HG02840 (cell line): ENCODE measurements at regions not wholly inside any gene's neighbourhood (a gene's known extent, or its start where the extent isn't known, plus 50 kb on each side); places are given as distances from the start of the nearest gene placed in this dataset.

Experiments used
- ATAC-seq: cut with Tn5 transposase; IDR thresholded peaks from one replicate; pipeline ENCODE4 v1.9.1; 2021; ENCODE audit warnings: mild to moderate bottlenecking, moderate library complexity, moderate number of reproducible peaks; ENCODE audit not compliant: unreplicated experiment, low FRiP score

GRCh38 chr17:77647531-77647930, 311.0 kb upstream of the TNRC6C start:
- no peak for ATAC-seq

DNA sequence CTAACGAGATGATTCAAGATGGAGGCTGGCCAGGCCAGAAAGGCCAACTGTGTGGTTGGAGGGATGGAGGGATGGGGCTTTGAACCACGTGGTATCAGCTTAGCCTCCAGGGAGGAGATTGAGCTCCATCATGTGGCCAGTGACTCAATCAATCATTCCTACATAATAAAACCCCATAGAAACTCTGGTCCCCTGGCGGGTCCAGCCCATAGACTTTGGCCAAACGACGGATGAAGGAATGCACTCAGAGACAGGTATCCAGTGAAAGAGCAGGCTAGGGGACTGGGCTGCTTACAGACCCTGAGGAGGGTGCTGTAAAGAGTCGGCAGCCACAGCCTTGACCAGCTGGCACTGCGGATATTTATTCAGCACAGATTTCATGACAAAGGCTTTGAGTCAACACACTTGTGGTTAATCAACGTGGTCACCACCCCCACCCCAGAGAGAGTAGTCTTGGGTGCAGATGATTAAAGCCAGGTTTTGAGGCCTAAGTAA, 308.7 kb upstream of the TNRC6C start:
- ATAC-seq: no peak

DNA sequence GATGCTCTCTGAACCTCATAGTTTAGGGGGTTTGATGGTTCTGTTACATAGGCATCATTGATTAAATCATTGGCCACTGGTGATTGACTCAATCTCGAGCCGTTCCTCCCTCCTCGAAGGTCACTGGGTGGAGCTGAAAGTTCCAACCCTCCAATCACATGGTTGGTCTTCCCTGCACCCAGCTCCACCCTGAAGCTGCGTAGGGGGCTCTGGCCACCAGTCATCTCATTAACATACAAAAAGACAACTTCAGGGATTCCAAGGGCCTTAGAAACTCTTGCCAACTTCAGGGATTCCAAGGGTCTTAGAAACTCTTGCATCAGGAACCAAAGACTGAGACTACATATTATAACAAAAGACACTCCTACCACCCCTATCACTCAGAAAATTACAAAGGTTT, 306.5 kb upstream of the TNRC6C start:
- ATAC-seq: no peak

DNA sequence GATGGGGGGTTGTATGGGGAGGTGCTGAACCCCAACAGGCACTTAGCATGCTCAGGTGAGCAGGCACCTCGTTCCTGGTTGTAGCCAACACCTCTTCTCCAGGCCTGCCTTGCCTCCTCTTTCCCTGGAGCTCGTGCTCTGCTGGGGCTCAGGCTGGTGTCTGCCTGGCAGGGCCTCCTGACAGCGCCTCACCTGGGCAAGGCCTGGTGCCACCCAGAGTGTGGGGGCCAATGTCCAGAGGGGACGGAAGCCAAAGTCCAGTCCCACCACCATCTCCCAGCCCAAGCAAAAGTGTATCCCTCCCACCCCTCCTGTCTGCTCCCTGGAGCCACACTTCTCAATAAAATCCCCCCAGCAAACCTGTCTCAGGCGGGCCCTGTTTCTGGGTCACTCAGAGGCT, 304.2 kb upstream of the TNRC6C start:
- no peak for ATAC-seq

- no peak for ATAC-seq
Measured at GRCh38 chr17:77654850-77655249, 303.7 kb upstream of the TNRC6C start.

DNA sequence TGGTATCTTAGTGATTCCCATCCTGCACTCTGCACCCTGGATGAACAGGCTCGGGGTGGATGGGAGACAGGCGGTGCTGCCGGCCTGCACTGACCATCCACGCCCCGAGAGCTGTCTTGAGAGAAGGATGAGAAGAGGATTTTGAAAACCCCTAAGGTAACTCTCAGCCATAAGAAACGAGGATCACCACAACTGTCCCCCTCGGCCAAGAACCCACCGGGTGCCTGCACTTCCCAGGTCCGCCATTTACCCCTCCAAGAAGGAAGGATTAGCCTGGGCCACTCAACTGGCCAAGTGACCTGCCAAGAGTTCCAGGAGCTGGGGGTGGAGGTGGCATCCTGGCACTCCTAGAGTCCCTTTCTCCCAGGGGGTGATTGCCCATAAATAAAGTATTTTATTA, 302.4 kb upstream of the TNRC6C start:
- ATAC-seq: no peak

GRCh38 chr17:77657839-77658238, 300.7 kb upstream of the TNRC6C start:
- ATAC-seq: no peak

DNA sequence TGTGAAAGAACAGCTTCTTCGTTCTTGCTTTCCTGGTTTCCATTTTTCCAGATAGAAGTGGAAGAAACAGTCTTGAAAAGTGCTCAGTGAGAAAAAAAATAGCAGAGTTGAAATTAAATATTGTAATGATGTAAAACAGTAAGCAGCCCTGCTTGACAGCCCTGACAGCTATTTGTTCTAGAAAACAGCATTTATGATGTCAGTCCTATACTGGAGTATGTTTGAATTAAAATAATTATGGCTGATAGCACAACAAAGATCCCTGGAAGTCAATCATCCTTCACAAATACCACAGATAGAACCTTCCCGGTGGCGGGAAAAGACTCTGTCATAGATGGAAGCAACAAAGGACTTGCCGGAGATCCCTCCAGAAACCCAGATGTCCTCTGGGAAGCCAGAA, 298.0 kb upstream of the TNRC6C start:
- ATAC-seq: no peak

DNA sequence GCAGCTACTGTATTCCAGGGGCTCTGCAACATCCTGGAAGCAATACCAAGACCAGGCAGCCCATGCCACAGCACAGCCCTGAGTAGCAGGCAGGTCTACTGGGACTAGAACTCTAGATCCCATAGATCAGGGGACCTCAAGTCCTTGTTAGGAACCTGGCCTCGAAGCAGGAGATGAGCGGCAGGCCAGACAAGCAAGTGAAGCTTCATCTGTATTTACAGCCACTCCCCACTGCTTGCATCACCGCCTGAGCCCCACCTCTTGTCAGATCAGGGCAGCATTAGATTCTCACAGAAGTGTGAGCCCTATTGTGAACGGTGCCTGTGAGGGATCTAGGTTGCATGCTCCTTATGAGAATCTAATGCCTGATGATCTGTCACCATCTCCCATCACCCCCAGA, 295.7 kb upstream of the TNRC6C start:
- no peak for ATAC-seq

DNA sequence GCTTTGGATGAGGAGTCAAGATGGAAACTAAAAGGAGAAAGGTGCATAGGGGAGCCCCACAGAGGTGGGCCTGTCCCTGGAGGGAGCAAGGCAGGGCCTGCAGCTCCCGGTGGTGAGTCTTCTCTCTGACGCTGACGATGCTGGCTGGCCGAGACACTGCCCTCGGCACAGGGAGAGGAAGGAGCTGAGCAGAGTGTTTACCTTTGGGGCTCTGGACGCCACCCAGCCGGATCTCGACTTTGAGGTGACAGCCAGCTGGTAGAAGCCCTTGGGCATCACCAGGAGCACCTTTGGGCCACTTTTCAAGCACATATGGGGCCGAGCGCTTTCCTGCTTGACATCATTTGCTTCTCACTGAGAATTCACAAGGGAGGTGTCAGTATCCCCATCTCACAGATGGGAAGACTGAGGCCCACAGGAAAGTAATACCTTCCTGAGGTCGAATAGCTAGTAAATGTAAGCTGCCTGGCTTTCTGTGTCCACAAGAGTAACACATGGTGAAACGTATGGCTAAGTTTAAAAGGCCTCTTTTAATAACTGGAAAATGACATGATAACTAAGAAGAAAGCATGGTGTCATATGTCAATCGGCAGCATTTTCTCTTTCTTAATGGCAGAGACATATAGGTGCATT, 294.3 kb upstream of the TNRC6C start:
- no peak for ATAC-seq

DNA sequence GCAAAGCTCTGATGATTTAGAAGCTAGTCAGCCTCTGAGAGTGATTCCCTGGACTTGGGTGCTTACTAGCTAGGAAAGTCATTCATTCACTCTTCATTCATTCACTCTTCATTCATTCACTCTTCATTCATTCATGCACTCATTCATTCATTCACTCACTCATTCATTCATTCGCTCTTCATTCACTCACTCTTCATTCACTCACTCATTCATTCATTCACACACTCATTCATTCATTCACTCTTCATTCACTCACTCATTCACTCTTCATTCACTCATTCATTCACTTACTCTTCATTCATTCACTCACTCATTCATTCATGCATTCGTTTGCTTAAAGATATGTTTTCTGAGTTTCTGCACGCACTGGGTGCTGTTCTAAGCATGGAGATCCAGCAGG, 292.7 kb upstream of the TNRC6C start:
- ATAC-seq: no peak

GRCh38 chr17:77666462-77666861, 292.0 kb upstream of the TNRC6C start:
- ATAC-seq: no peak

- no peak for ATAC-seq
Measured at GRCh38 chr17:77666881-77667395, 291.6 kb upstream of the TNRC6C start.

- no peak for ATAC-seq
Measured at GRCh38 chr17:77667478-77667877, 291.0 kb upstream of the TNRC6C start.

GRCh38 chr17:77668518-77668917, 290.0 kb upstream of the TNRC6C start:
- no peak for ATAC-seq

- no peak for ATAC-seq
Measured at GRCh38 chr17:77670173-77670572, 288.3 kb upstream of the TNRC6C start.

GRCh38 chr17:77674358-77674757, 284.1 kb upstream of the TNRC6C start:
- ATAC-seq: no peak

DNA sequence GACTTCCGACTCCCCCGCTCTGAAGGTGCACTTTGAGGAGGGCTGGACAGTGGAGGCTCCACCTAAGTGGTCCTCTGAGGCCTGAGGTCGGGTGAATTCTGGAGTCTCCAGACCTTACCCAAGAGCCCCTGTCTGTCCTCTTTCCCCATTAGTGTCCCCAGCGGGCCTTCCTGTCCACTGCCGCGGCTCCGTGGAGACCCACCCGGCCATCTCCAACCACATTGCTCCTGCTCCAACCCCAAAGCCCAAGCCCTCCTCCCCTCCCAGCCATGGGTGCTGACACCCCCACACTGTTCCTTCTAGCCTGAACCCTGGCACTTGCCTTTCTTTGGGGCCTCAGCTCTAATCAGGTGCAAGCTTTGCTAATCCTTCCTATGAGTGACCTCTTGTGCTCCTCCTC, 283.1 kb upstream of the TNRC6C start:
- no peak for ATAC-seq

DNA sequence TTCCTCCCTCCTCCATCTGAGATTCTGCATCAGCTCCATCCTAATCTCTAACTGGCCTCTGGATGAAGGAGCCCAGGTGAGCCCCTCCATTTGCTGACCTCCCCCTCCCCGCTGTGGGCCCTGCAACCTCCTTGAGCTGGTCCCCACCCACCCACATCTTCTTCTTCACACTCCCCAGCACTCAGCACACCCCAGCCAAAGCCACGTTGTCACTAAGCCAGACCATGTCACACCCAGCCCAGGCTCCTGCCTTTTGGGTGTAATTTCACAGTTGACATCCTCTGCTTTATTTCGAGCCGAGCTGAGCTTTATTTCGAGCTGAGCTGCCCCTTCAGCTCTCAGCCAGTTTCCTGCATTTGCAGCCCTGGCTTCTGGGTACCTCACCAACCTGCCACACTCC, 282.7 kb upstream of the TNRC6C start:
- ATAC-seq: no peak

DNA sequence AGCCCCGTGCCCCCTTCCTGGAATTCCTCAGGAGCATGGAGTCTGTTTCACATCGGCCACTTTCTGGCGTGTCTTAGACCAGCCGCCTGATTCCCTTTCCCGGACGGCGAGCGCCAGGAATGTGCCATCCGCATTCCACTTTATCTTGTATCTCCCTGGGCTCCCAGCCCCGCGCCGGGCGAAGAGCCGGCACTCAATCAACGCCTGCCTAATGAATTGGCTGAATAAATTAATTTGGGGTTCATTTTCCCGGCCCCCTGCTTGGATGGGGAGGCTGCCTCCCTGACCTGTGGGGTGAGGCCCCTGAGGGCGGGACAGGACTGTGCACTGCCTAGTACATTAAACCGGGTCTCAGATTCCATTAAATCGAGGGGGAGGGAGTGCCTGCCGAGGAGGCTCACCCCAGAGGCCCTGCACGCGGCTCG, 282.3 kb upstream of the TNRC6C start:
- no peak for ATAC-seq

DNA sequence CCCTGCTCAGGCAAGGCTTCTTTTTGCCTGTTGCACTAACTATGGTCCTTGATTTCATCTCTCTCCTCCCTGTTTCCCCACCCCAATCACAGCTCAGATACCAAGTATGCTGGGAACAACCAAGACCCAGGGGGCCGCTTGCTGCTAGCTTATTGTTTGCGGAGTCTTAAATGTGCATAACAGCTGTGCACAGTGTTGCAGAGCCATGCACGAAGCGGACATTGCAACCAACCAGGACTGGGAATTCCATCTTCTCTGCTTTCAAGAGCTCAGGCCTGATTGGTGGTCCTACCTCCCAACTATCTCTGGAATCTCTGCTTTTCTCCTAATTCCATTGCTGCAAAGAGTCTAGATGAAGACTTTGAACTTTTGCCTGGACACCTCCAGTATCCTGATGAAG, 281.3 kb upstream of the TNRC6C start:
- no peak for ATAC-seq

- ATAC-seq: no peak
Measured at GRCh38 chr17:77677630-77678029, 280.9 kb upstream of the TNRC6C start.

DNA sequence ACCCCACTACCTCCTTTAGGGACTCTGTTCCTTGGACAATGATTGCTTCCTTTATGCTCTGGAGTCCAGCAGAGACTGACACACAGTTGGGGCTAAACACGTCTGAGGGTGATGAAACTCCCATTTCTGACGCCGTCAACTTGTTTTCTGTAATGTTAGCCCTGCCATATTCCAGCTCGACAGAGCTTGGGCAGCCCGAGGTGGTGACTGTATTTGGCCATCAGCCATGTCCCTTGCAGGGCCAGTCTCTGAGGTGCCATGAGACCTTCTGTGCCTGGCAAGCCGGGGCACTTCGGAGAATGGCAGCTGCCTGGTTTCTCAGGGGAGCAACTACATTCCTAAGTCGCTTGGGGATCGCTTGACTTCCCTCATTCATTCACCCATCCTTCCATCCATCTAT, 278.9 kb upstream of the TNRC6C start:
- no peak for ATAC-seq
